Upper lobe of right lung (tissue), 1 donor: ENCODE measurements at regions not wholly inside any gene's neighbourhood (a gene's known extent, or its start where the extent isn't known, plus 50 kb on each side); places are given as distances from the start of the nearest gene placed in this dataset.
A peak's percentile ranks its signal among the peaks of the same experiment; 100 is the strongest.

Source experiments
- ATAC-seq: fragments of 200-7000 bp; cut with Tn5 transposase; one replicate; pipeline ENCODE4 v1.9.1; 2020; ENCODE audit warnings: mild to moderate bottlenecking, moderate library complexity
- DNase-seq: peaks from one replicate; pipeline ENCODE4 v3.0.0-alpha.2; 2020
- H3K27ac ChIP-seq: fragments of 200-600 bp; one replicate; pipeline ENCODE4 v1.8.0; 2022
- H3K27me3 ChIP-seq: fragments of 200-600 bp; one replicate; pipeline ENCODE4 v1.8.0; 2022; ENCODE audit warnings: mild to moderate bottlenecking
- H3K36me3 ChIP-seq: fragments of 200-600 bp; one replicate; pipeline ENCODE4 v1.8.0; 2022
- H3K4me1 ChIP-seq: fragments of 200-600 bp; one replicate; pipeline ENCODE4 v1.8.0; 2022
- H3K4me3 ChIP-seq: fragments of 200-600 bp; one replicate; pipeline ENCODE4 v1.8.0; 2022; ENCODE audit warnings: mild to moderate bottlenecking
- H3K9me3 ChIP-seq: fragments of 200-600 bp; one replicate; pipeline ENCODE4 v1.8.0; 2022
- CTCF ChIP-seq: fragments of 200-600 bp; IDR thresholded peaks from one replicate; pipeline ENCODE4 v1.8.0; 2022; ENCODE audit warnings: antibody characterized with exemption
- intact Hi-C: fragments of 100-400 bp; cut with DNase I; formaldehyde crosslinking; loops from one replicate; pipeline ENCODE4 v1.11.0; 2022
- donor health status: DM: no; HTN: yes; CAD: no; lungs with severe emphysema.

GRCh38 chr10:101285519-101286070 lies 56.3 kb upstream of the LBX1 start:
- no peak for TF ChIP-seq CTCF
- no peak for DNase-seq
- intact Hi-C loops: no loop called here
- no peak for ATAC-seq
- H3K9me3 ChIP-seq: no peaks in the 10 kb centered on the region
- H3K4me3 ChIP-seq: no peak overlapping the region
- peaks cover 7% of the 10 kb centered on the region for H3K4me1 ChIP-seq
- peaks cover 82% of the 10 kb centered on the region for H3K27me3 ChIP-seq
- H3K27ac ChIP-seq: no peak overlapping the region
- H3K36me3 ChIP-seq: no peaks in the 10 kb centered on the region

- no peak for TF ChIP-seq CTCF
- no peak for DNase-seq
- Histone ChIP-seq H3K4me3 (no peak overlapping the region), H3K36me3 (no peaks in the 10 kb centered on the region), H3K27me3 (peaks cover 90% of the 10 kb centered on the region), H3K4me1 (peaks cover 12% of the 10 kb centered on the region), H3K27ac (no peak overlapping the region), H3K9me3 (no peaks in the 10 kb centered on the region)
- ATAC-seq: no peak
- intact Hi-C loops: no loop called here
Observed at GRCh38 chr10:101286248-101287046, 57.2 kb upstream of the LBX1 start.

- no peaks in the 10 kb centered on the region for H3K9me3 ChIP-seq
- H3K36me3 ChIP-seq: no peaks in the 10 kb centered on the region
- DNase-seq (no peak), ATAC-seq (no peak)
- peaks cover 21% of the 10 kb centered on the region for H3K4me1 ChIP-seq
- no peak overlapping the region for H3K27ac ChIP-seq
- no peak overlapping the region for H3K4me3 ChIP-seq
- intact Hi-C loops: no loop called here
- H3K27me3 ChIP-seq: peaks cover 90% of the 10 kb centered on the region
- TF ChIP-seq CTCF: no peak
Observed at GRCh38 chr10:101287183-101287996, 58.1 kb upstream of the LBX1 start.

GRCh38 chr10:101287997-101288635 lies 58.9 kb upstream of the LBX1 start:
- TF ChIP-seq CTCF: no peak
- DNase-seq: no peak
- Histone ChIP-seq H3K36me3 (no peaks in the 10 kb centered on the region), H3K27ac (no peak overlapping the region), H3K27me3 (peaks cover 90% of the 10 kb centered on the region), H3K4me3 (no peak overlapping the region), H3K4me1 (peaks cover 21% of the 10 kb centered on the region), H3K9me3 (no peaks in the 10 kb centered on the region)
- intact Hi-C loops: no loop called here
- ATAC-seq: no peak

- H3K4me1 ChIP-seq: peaks cover 14% of the 10 kb centered on the region
- no peak overlapping the region for H3K4me3 ChIP-seq
- DNase-seq: no peak
- peak; percentile 65 for ATAC-seq
- intact Hi-C loops: no loop called here
- TF ChIP-seq CTCF: no peak
- H3K27ac ChIP-seq: no peak overlapping the region
- H3K9me3 ChIP-seq: no peaks in the 10 kb centered on the region
- no peaks in the 10 kb centered on the region for H3K36me3 ChIP-seq
- peaks cover 93% of the 10 kb centered on the region for H3K27me3 ChIP-seq
Observed at GRCh38 chr10:101289541-101289940, 60.3 kb upstream of the LBX1 start.
